Vagina (tissue), 2 donors: ENCODE measurements at regions not wholly inside any gene's neighbourhood (a gene's known extent, or its start where the extent isn't known, plus 50 kb on each side); places are given as distances from the start of the nearest gene placed in this dataset.

Source experiments
- POLR2A ChIP-seq, 2 donors: fragments of 450-650 bp; IDR thresholded peaks; one replicate each; pipeline ENCODE4 v1.6.1; 2017; ENCODE audit warnings: antibody characterized with exemption in 2 of 2, mild to moderate bottlenecking in 2 of 2, moderate library complexity in 2 of 2
- POLR2AphosphoS5 ChIP-seq, 2 donors: sonication (generic); formaldehyde crosslinking; IDR thresholded peaks; one replicate each; pipeline ENCODE4 v1.9.0; 2017; ENCODE audit warnings: antibody characterized with exemption in 2 of 2, mild to moderate bottlenecking in 2 of 2, low read depth in 1 of 2; ENCODE audit not compliant: insufficient read depth in 1 of 2
- TF ChIP-seq, protein P1 (sequence below), 3 experiments: fragments of 450-650 bp in 2 of 3; fragments of 200-600 bp in 1 of 3; sonication (generic) in 1 of 3; IDR thresholded peaks; one replicate each; pipeline ENCODE4 v1.5.1; 2017 to 2019; ENCODE audit warnings: antibody characterized with exemption in 3 of 3, mild to moderate bottlenecking in 2 of 3, moderate library complexity in 2 of 3

DNA sequence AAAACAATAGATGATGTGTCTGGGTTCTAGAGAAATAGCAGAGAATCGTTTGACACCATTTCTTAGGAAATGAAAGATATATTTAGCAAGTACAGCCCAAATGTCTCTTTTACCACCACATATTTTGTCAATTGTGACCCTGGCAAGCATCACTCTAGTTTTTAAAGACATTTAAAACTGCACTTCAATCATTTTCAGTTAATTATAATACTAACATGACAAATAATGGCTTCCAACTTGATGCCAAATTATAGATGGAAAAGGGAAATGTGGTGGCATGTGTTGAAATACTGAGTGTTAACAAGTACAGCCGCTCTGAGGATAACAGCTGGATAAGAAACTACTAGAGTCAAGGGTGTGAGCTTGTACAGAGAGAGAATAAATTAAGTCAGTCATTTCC, 648.9 kb downstream of the FRK start:
- TF ChIP-seq, protein P1, sequence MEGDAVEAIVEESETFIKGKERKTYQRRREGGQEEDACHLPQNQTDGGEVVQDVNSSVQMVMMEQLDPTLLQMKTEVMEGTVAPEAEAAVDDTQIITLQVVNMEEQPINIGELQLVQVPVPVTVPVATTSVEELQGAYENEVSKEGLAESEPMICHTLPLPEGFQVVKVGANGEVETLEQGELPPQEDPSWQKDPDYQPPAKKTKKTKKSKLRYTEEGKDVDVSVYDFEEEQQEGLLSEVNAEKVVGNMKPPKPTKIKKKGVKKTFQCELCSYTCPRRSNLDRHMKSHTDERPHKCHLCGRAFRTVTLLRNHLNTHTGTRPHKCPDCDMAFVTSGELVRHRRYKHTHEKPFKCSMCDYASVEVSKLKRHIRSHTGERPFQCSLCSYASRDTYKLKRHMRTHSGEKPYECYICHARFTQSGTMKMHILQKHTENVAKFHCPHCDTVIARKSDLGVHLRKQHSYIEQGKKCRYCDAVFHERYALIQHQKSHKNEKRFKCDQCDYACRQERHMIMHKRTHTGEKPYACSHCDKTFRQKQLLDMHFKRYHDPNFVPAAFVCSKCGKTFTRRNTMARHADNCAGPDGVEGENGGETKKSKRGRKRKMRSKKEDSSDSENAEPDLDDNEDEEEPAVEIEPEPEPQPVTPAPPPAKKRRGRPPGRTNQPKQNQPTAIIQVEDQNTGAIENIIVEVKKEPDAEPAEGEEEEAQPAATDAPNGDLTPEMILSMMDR (IDR thresholded peaks at IDR 0.05), result no peak
- TF ChIP-seq POLR2AphosphoS5 (IDR thresholded peaks at IDR 0.05; ENCODE audit: insufficient read depth in 1 of 2, low read depth in 1 of 2), result no peak
- TF ChIP-seq POLR2A (IDR thresholded peaks at IDR 0.05), result no peak
